Panc1 (cell line): ENCODE measurements at regions not wholly inside any gene's neighbourhood (a gene's known extent, or its start where the extent isn't known, plus 50 kb on each side); places are given as distances from the start of the nearest gene placed in this dataset.

Source experiments
- ATAC-seq: fragments of 200-7000 bp; cut with Tn5 transposase; 2 replicates; pipeline ENCODE4 v1.9.1; 2020; ENCODE audit warnings: mild to moderate bottlenecking, moderate library complexity
- BruUV-seq: library from RNA; stranded (reverse); fragments of 400-500 nt; replicated peaks from 2 replicates; lab custom pipeline; 2021; lab: Mats Ljungman, UMichigan
- CTCF ChIA-PET: fragments of 300-600 bp; sonication (Branson Sonifier 250); formaldehyde crosslinking; loops from one replicate; lab custom pipeline; 2022; ENCODE audit warnings: antibody characterized with exemption; lab: Charles Lee
- POLR2A ChIA-PET: fragments of 300-600 bp; sonication (Branson Sonifier 250); formaldehyde crosslinking; loops from one replicate; lab custom pipeline; 2022; ENCODE audit warnings: antibody characterized with exemption; lab: Charles Lee
- DNase-seq: peaks from one replicate; pipeline ENCODE4 v3.0.0-alpha.2; 2010; ENCODE audit warnings: low read depth, low spot score
- H3K27ac ChIP-seq: 2 replicates; pipeline ENCODE4 v1.5.1; 2011; ENCODE audit warnings: mild to moderate bottlenecking, low read length, inconsistent platforms
- H3K27me3 ChIP-seq: fragments of 200-500 bp; sonication (Bioruptor generic); 2 replicates; pipeline ENCODE4 v1.6.0; 2014; ENCODE audit warnings: low read length, inconsistent platforms; ENCODE audit not compliant: control insufficient read depth, insufficient read depth
- H3K36me3 ChIP-seq: fragments of 200-500 bp; sonication (Bioruptor generic); 2 replicates; pipeline ENCODE4 v1.5.1; 2014; ENCODE audit warnings: inconsistent platforms, mild to moderate bottlenecking, low read length, moderate library complexity; ENCODE audit not compliant: control insufficient read depth, insufficient read depth
- H3K4me1 ChIP-seq: 2 replicates; pipeline ENCODE4 v1.5.1; 2011; ENCODE audit warnings: inconsistent platforms, mild to moderate bottlenecking, low read length, moderate library complexity; ENCODE audit not compliant: control insufficient read depth, insufficient read depth
- H3K4me3 ChIP-seq, 2 experiments: 2 replicates each; pipeline ENCODE4 v1.5.1; 2011 to 2012; ENCODE audit warnings: low read depth in 2 of 2, low read length in 2 of 2, mild to moderate bottlenecking in 2 of 2, inconsistent platforms in 1 of 2, moderate library complexity in 1 of 2
- H3K9me3 ChIP-seq: fragments of 200-500 bp; sonication (Bioruptor generic); 2 replicates; pipeline ENCODE4 v1.5.1; 2014; ENCODE audit warnings: low read depth, mild to moderate bottlenecking, inconsistent platforms, low read length, moderate library complexity; ENCODE audit not compliant: control insufficient read depth, insufficient read depth
- CTCF ChIP-seq: fragments of 450-650 bp; IDR thresholded peaks from 2 replicates; pipeline ENCODE4 v1.5.1; 2017; ENCODE audit warnings: mild to moderate bottlenecking
- POLR2AphosphoS5 ChIP-seq: IDR thresholded peaks from 2 replicates; pipeline ENCODE4 v1.6.1; 2012; ENCODE audit warnings: mild to moderate bottlenecking, low read depth, low read length, moderate library complexity
- REST ChIP-seq, 2 experiments: IDR thresholded peaks; 2 replicates each; pipeline ENCODE4 v1.6.1; 2011 to 2012; ENCODE audit warnings: low read depth in 2 of 2, control low read depth in 1 of 2, low read length in 1 of 2, mild to moderate bottlenecking in 1 of 2, moderate library complexity in 1 of 2; ENCODE audit not compliant: insufficient read depth in 1 of 2
- SIN3A ChIP-seq: IDR thresholded peaks from 2 replicates; pipeline ENCODE4 v1.6.1; 2012; ENCODE audit warnings: low read depth, mild to moderate bottlenecking, low read length, moderate library complexity, borderline replicate concordance; ENCODE audit not compliant: insufficient read depth
- TCF7L2 ChIP-seq: IDR thresholded peaks from 2 replicates; pipeline ENCODE4 v1.6.1; 2011; ENCODE audit warnings: mild to moderate bottlenecking, low read depth, low read length, inconsistent platforms
- in situ Hi-C: cut with HindIII; loops from 2 replicates; pipeline ENCODE4 v1.10.0; 2016; ENCODE audit warnings: low sequenced_read_pairs, low pct_unique_long_range_greater_than_20kb
- intact Hi-C: fragments of 100-400 bp; cut with micrococcal nuclease; formaldehyde crosslinking; loops from one replicate; pipeline ENCODE4 v1.10.0; 2022; ENCODE audit not compliant: unreplicated experiment

GRCh38 chr3:64294771-64295170, 69.5 kb upstream of the PRICKLE2 start:
- Histone ChIP-seq H3K4me1 (no peaks in the 10 kb centered on the region), H3K36me3 (no peaks in the 10 kb centered on the region), H3K27me3 (no peaks in the 10 kb centered on the region), H3K9me3 (no peaks in the 10 kb centered on the region), H3K4me3 (no peak overlapping the region), H3K27ac (no peak overlapping the region)
- no peak for TF ChIP-seq CTCF
- TF ChIP-seq POLR2AphosphoS5 = no peak
- TF ChIP-seq SIN3A = no peak
- no peak for TF ChIP-seq REST (IDR thresholded peaks at IDR 0.05; ENCODE audit: insufficient read depth in 1 of 2, low read depth in 2 of 2, low read length in 1 of 2)
- no peak for TF ChIP-seq TCF7L2
- DNase-seq (no peak), ATAC-seq (no peak)
- in situ Hi-C loops (no loop called here), intact Hi-C loops (no loop called here)
- no TSS peak for BruUV-seq
- ChIA-PET CTCF (no interaction called here), POLR2A (no interaction called here)

GRCh38 chr3:64293121-64293520, 67.9 kb upstream of the PRICKLE2 start:
- H3K9me3 ChIP-seq = no peaks in the 10 kb centered on the region
- CTCF ChIA-PET = no interaction called here
- H3K36me3 ChIP-seq = no peaks in the 10 kb centered on the region
- H3K4me1 ChIP-seq = no peaks in the 10 kb centered on the region
- no peak for ATAC-seq
- no peak overlapping the region for H3K4me3 ChIP-seq
- in situ Hi-C loops (no loop called here), intact Hi-C loops (no loop called here)
- H3K27me3 ChIP-seq = no peaks in the 10 kb centered on the region
- no peak for TF ChIP-seq POLR2AphosphoS5
- TF ChIP-seq SIN3A = no peak
- TF ChIP-seq CTCF = no peak
- TF ChIP-seq REST (IDR thresholded peaks at IDR 0.05; ENCODE audit: insufficient read depth in 1 of 2, low read depth in 2 of 2, low read length in 1 of 2) = no peak
- no peak for TF ChIP-seq TCF7L2
- POLR2A ChIA-PET = no interaction called here
- BruUV-seq = no TSS peak
- no peak overlapping the region for H3K27ac ChIP-seq
- no peak for DNase-seq
